Endothelial cell of umbilical vein (primary cell): ENCODE measurements at regions not wholly inside any gene's neighbourhood (a gene's known extent, or its start where the extent isn't known, plus 50 kb on each side); places are given as distances from the start of the nearest gene placed in this dataset.

Experiments
- EZH2 ChIP-seq: IDR thresholded peaks from 2 replicates; pipeline ENCODE4 v1.6.1; 2012; ENCODE audit warnings: borderline replicate concordance, low read depth, mild to moderate bottlenecking, moderate library complexity, low read length, inconsistent platforms; ENCODE audit not compliant: severe bottlenecking
- GATA2 ChIP-seq: IDR thresholded peaks from 2 replicates; pipeline ENCODE4 v1.7.0; 2011; ENCODE audit warnings: low read depth, mild to moderate bottlenecking, moderate library complexity, mixed read lengths, low read length; ENCODE audit not compliant: insufficient read length, insufficient read depth
- POLR2A ChIP-seq: IDR thresholded peaks from 2 replicates; pipeline ENCODE4 v1.6.1; 2012; ENCODE audit warnings: low read depth, mild to moderate bottlenecking, control low read depth, low read length
- POLR2AphosphoS5 ChIP-seq: IDR thresholded peaks from 2 replicates; pipeline ENCODE4 v1.6.1; 2012; ENCODE audit warnings: low read depth, mild to moderate bottlenecking, control low read depth, low read length, moderate library complexity; ENCODE audit not compliant: insufficient read depth
- TF ChIP-seq, protein P1 (sequence below), 2 donors: IDR thresholded peaks; 1 replicate in 1 of 2; 2 replicates in 1 of 2; pipeline ENCODE4 v1.5.1; 2011; ENCODE audit warnings: low read length in 2 of 2, mild to moderate bottlenecking in 2 of 2, moderate library complexity in 2 of 2, control low read depth in 1 of 2, inconsistent platforms in 1 of 2, low read depth in 1 of 2; ENCODE audit not compliant: insufficient read depth in 1 of 2; ENCODE audit errors: extremely low read depth in 1 of 2
- TF ChIP-seq, protein P2 (sequence below): IDR thresholded peaks from 2 replicates; pipeline ENCODE4 v1.6.1; 2011; ENCODE audit not compliant: insufficient read depth, insufficient read length

DNA sequence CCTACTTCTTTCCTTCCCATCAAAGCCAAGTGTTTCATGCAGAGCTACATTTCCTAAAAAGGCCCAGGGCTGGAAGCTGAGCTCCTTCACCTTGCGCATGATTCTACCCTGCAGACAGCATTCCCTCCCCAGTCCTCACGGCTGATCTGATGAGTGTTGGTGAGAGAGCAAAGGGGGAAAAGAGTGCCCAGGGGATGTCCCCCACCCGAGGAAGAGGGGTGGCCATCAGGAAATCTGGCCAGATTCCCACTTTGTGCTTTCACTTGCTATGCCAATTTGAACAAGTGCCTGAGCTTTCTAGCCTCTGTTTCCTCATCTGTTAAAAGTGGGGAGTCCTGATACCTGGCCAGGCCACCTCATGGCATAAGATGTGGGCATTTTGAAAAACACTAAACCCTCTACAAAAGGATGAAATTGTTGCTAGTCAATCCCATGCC lies 231.0 kb upstream of the TLE3 start:
- TF ChIP-seq, protein P1, sequence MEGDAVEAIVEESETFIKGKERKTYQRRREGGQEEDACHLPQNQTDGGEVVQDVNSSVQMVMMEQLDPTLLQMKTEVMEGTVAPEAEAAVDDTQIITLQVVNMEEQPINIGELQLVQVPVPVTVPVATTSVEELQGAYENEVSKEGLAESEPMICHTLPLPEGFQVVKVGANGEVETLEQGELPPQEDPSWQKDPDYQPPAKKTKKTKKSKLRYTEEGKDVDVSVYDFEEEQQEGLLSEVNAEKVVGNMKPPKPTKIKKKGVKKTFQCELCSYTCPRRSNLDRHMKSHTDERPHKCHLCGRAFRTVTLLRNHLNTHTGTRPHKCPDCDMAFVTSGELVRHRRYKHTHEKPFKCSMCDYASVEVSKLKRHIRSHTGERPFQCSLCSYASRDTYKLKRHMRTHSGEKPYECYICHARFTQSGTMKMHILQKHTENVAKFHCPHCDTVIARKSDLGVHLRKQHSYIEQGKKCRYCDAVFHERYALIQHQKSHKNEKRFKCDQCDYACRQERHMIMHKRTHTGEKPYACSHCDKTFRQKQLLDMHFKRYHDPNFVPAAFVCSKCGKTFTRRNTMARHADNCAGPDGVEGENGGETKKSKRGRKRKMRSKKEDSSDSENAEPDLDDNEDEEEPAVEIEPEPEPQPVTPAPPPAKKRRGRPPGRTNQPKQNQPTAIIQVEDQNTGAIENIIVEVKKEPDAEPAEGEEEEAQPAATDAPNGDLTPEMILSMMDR (IDR thresholded peaks at IDR 0.05; ENCODE audit: extremely low read depth in 1 of 2, insufficient read depth in 1 of 2, low read depth in 1 of 2, low read length in 2 of 2): no peak
- TF ChIP-seq POLR2A (no peak), POLR2AphosphoS5 (no peak), GATA2 (no peak), EZH2 (no peak)
- TF ChIP-seq, protein P2, sequence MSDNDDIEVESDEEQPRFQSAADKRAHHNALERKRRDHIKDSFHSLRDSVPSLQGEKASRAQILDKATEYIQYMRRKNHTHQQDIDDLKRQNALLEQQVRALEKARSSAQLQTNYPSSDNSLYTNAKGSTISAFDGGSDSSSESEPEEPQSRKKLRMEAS: no peak
